22Rv1 (cell line): ENCODE measurements at regions not wholly inside any gene's neighbourhood (a gene's known extent, or its start where the extent isn't known, plus 50 kb on each side); places are given as distances from the start of the nearest gene placed in this dataset.
"Not testable (repeated sequence)": the region's sequence is repeated elsewhere in the genome, so short reads cannot be mapped to it uniquely, and the experiment has no call there.

Experiments used
- ZFX ChIP-seq: fragments of 450-650 bp; IDR thresholded peaks from 2 replicates; pipeline ENCODE4 v1.6.1; 2017; ENCODE audit warnings: antibody characterized with exemption, borderline replicate concordance
- TF ChIP-seq, protein P1 (sequence below): fragments of 450-650 bp; IDR thresholded peaks from 2 replicates; pipeline ENCODE4 v1.5.1; 2017; ENCODE audit warnings: mild to moderate bottlenecking

DNA sequence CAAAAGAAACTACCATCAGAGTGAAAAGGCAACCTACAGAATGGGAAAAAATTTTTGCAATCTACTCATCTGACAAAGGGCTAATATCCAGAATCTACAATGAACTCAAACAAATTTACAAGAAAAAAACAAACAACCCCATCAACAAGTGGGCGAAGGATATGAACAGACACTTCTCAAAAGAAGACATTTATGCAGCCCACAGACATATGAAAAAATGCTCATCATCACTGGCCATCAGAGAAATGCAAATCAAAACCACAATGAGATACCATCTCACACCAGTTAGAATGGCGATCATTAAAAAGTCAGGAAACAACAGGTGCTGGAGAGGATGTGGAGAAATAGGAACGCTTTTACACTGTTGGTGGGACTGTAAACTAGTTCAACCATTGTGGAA, 83.9 kb downstream of the GEMIN8 start:
- TF ChIP-seq, protein P1, sequence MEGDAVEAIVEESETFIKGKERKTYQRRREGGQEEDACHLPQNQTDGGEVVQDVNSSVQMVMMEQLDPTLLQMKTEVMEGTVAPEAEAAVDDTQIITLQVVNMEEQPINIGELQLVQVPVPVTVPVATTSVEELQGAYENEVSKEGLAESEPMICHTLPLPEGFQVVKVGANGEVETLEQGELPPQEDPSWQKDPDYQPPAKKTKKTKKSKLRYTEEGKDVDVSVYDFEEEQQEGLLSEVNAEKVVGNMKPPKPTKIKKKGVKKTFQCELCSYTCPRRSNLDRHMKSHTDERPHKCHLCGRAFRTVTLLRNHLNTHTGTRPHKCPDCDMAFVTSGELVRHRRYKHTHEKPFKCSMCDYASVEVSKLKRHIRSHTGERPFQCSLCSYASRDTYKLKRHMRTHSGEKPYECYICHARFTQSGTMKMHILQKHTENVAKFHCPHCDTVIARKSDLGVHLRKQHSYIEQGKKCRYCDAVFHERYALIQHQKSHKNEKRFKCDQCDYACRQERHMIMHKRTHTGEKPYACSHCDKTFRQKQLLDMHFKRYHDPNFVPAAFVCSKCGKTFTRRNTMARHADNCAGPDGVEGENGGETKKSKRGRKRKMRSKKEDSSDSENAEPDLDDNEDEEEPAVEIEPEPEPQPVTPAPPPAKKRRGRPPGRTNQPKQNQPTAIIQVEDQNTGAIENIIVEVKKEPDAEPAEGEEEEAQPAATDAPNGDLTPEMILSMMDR = not testable (repeated sequence)
- TF ChIP-seq ZFX = not testable (repeated sequence)
